Keratinocyte (primary cell): ENCODE measurements at regions not wholly inside any gene's neighbourhood (a gene's known extent, or its start where the extent isn't known, plus 50 kb on each side); places are given as distances from the start of the nearest gene placed in this dataset.

ENCODE experiments used
- DNase-seq: peaks from one replicate; pipeline ENCODE4 v3.0.0-alpha.2; 2011; ENCODE audit warnings: low read depth, missing footprints, low spot score
- FAIRE-seq: peaks from 2 replicates; lab custom pipeline; 2011; peaks lifted over from hg19 to GRCh38; lab: Jason Lieb, UNC
- H2AFZ ChIP-seq: 2 replicates; pipeline ENCODE4 v1.6.0; 2012; ENCODE audit warnings: low read length, control low read depth, inconsistent platforms; ENCODE audit not compliant: control insufficient read depth
- H3K27ac ChIP-seq: 2 replicates; pipeline ENCODE4 v1.5.1; 2011; ENCODE audit warnings: low read length; ENCODE audit not compliant: control insufficient read depth, insufficient read depth
- H3K27me3 ChIP-seq: 3 replicates; pipeline ENCODE4 v1.6.0; 2011; ENCODE audit warnings: low read length; ENCODE audit not compliant: control insufficient read depth, insufficient read depth; ENCODE audit errors: extremely low read depth
- H3K36me3 ChIP-seq, 2 experiments: 2 replicates in 1 of 2; 3 replicates in 1 of 2; pipeline ENCODE4 v1.5.1; 2011; ENCODE audit warnings: low read length in 2 of 2, mild to moderate bottlenecking in 1 of 2; ENCODE audit not compliant: control insufficient read depth in 2 of 2, insufficient read depth in 2 of 2; ENCODE audit errors: extremely low read depth in 1 of 2
- H3K4me1 ChIP-seq: 3 replicates; pipeline ENCODE4 v1.5.1; 2011; ENCODE audit warnings: low read length; ENCODE audit not compliant: control insufficient read depth, insufficient read depth; ENCODE audit errors: extremely low read depth
- H3K4me2 ChIP-seq: 3 replicates; pipeline ENCODE4 v1.6.0; 2011; ENCODE audit warnings: low read depth, low read length; ENCODE audit not compliant: control insufficient read depth, insufficient read depth; ENCODE audit errors: extremely low read depth
- H3K4me3 ChIP-seq, 3 experiments: fragments of 200-600 bp in 1 of 3; sonication (generic) in 1 of 3; 2 replicates in 2 of 3; 3 replicates in 1 of 3; pipeline ENCODE4 v1.5.1; 2011 to 2016; ENCODE audit warnings: low read length in 3 of 3, mild to moderate bottlenecking in 3 of 3, control low read depth in 2 of 3, inconsistent platforms in 1 of 3, low read depth in 1 of 3, mixed read lengths in 1 of 3, mixed run types in 1 of 3, moderate library complexity in 1 of 3; ENCODE audit not compliant: control insufficient read depth in 2 of 3, insufficient read depth in 2 of 3; ENCODE audit errors: extremely low read depth in 1 of 3
- H3K79me2 ChIP-seq: 2 replicates; pipeline ENCODE4 v1.6.0; 2012; ENCODE audit warnings: low read length; ENCODE audit not compliant: control insufficient read depth, insufficient read depth
- H3K9ac ChIP-seq: 3 replicates; pipeline ENCODE4 v1.6.0; 2011; ENCODE audit warnings: low read length; ENCODE audit not compliant: control insufficient read depth, insufficient read depth; ENCODE audit errors: extremely low read depth
- H3K9me1 ChIP-seq: 3 replicates; pipeline ENCODE4 v1.6.0; 2011; ENCODE audit warnings: low read length; ENCODE audit not compliant: control insufficient read depth, insufficient read depth; ENCODE audit errors: extremely low read depth
- H3K9me3 ChIP-seq: 2 replicates; pipeline ENCODE4 v1.5.1; 2012; ENCODE audit warnings: low read depth, low read length; ENCODE audit not compliant: control insufficient read depth
- H4K20me1 ChIP-seq: 3 replicates; pipeline ENCODE4 v1.6.0; 2011; ENCODE audit warnings: low read length; ENCODE audit not compliant: control insufficient read depth, insufficient read depth; ENCODE audit errors: extremely low read depth
- EZH2 ChIP-seq: IDR thresholded peaks from one replicate; pipeline ENCODE4 v1.6.1; 2012; ENCODE audit warnings: inconsistent platforms, mild to moderate bottlenecking, low read length, moderate library complexity
- dilution Hi-C: fragments of 300-500 bp; cut with MboI; formaldehyde crosslinking; loops from one replicate; pipeline ENCODE4 v1.7.0; 2020; ENCODE audit warnings: low sequenced_read_pairs; ENCODE audit not compliant: extremely low pct_ligation_motif_present
- TF ChIP-seq, protein P1 (sequence below), 3 experiments: IDR thresholded peaks in 1 of 3; conservative IDR thresholded peaks in 1 of 3; optimal IDR thresholded peaks in 1 of 3; 2 replicates in 2 of 3; 3 replicates in 1 of 3; pipeline versions ENCODE3 to v1.5.1; 2011; ENCODE audit warnings: low read length in 3 of 3, mild to moderate bottlenecking in 3 of 3, moderate library complexity in 2 of 3, control low read depth in 1 of 3, inconsistent platforms in 1 of 3; ENCODE audit not compliant: insufficient read depth in 2 of 3; ENCODE audit errors: extremely low read depth in 1 of 3

DNA sequence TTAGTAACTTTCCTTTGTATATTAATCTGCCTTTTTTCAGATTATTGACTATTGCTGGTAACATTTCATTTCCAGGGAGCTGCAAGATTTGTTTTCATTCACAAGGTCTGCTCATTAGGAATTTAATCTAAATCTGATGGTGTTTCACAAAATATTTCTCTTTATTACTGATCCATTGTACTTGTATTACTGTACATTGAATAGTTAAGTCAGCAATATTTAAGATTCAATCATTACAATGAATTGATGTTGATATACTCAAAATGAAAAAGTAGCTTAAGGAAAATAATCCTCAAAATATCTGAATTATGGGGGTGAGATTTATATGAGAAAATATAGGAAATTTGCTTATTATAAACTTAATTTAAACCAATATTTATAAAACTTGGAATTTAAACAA, 308.6 kb upstream of the PBX1 start:
- H3K9me3 ChIP-seq: no peaks in the 10 kb centered on the region
- H2AFZ ChIP-seq: no peak overlapping the region
- H3K36me3 ChIP-seq: no peaks in the 10 kb centered on the region
- no peak overlapping the region for H3K27ac ChIP-seq
- H3K9ac ChIP-seq: no peak overlapping the region
- H3K9me1 ChIP-seq: no peaks in the 10 kb centered on the region
- H3K4me2 ChIP-seq: no peak overlapping the region
- H4K20me1 ChIP-seq: no peaks in the 10 kb centered on the region
- FAIRE-seq (no peak), DNase-seq (no peak)
- H3K4me3 ChIP-seq: no peak overlapping the region
- no peaks in the 10 kb centered on the region for H3K4me1 ChIP-seq
- no peak for TF ChIP-seq EZH2
- TF ChIP-seq, protein P1, sequence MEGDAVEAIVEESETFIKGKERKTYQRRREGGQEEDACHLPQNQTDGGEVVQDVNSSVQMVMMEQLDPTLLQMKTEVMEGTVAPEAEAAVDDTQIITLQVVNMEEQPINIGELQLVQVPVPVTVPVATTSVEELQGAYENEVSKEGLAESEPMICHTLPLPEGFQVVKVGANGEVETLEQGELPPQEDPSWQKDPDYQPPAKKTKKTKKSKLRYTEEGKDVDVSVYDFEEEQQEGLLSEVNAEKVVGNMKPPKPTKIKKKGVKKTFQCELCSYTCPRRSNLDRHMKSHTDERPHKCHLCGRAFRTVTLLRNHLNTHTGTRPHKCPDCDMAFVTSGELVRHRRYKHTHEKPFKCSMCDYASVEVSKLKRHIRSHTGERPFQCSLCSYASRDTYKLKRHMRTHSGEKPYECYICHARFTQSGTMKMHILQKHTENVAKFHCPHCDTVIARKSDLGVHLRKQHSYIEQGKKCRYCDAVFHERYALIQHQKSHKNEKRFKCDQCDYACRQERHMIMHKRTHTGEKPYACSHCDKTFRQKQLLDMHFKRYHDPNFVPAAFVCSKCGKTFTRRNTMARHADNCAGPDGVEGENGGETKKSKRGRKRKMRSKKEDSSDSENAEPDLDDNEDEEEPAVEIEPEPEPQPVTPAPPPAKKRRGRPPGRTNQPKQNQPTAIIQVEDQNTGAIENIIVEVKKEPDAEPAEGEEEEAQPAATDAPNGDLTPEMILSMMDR (optimal IDR thresholded peaks at IDR 0.05 in 1 of 3, IDR thresholded peaks at IDR 0.05 in 1 of 3, conservative IDR thresholded peaks at IDR 0.05 in 1 of 3; ENCODE audit: extremely low read depth in 1 of 3, insufficient read depth in 2 of 3, low read length in 3 of 3): no peak
- dilution Hi-C loops: no loop called here
- H3K27me3 ChIP-seq: no peaks in the 10 kb centered on the region
- H3K79me2 ChIP-seq: no peaks in the 10 kb centered on the region

DNA sequence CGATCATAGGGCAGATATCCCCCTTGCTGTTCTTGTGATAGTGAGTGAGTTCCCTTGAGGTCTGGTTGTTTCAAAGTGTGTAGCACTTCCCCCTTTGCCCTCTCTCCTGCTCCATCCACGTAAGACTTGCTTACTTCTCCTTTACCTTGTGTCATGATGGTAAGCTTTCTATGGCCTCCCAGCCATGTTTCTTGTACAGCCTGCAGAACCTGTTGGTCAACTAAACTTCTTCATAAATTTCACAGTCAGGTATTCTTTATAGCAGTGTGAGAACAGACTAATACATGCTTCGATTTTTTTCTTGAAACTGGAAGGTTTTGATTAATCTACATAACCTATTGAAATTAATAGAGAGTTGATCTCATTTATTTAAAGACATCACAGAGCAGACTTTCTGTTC, 302.5 kb upstream of the PBX1 start:
- dilution Hi-C loops: no loop called here

More for the DNA sequence above, 302.5 kb upstream of the PBX1 start:
- H3K9me1 ChIP-seq: no peaks in the 10 kb centered on the region
- no peak overlapping the region for H3K4me2 ChIP-seq
- FAIRE-seq (no peak), DNase-seq (no peak)
- TF ChIP-seq EZH2: no peak
- TF ChIP-seq, protein P1 (optimal IDR thresholded peaks at IDR 0.05 in 1 of 3, IDR thresholded peaks at IDR 0.05 in 1 of 3, conservative IDR thresholded peaks at IDR 0.05 in 1 of 3; ENCODE audit: extremely low read depth in 1 of 3, insufficient read depth in 2 of 3, low read length in 3 of 3): no peak
- H3K36me3 ChIP-seq: no peaks in the 10 kb centered on the region
- H3K79me2 ChIP-seq: no peaks in the 10 kb centered on the region
- no peak overlapping the region for H3K4me3 ChIP-seq
- no peaks in the 10 kb centered on the region for H3K9me3 ChIP-seq
- no peaks in the 10 kb centered on the region for H3K4me1 ChIP-seq
- H2AFZ ChIP-seq: no peak overlapping the region
- H3K27ac ChIP-seq: no peak overlapping the region
- no peak overlapping the region for H3K9ac ChIP-seq
- no peaks in the 10 kb centered on the region for H3K27me3 ChIP-seq
- H4K20me1 ChIP-seq: no peaks in the 10 kb centered on the region
